Fibroblast of skin of scalp (primary cell): ENCODE measurements at regions not wholly inside any gene's neighbourhood (a gene's known extent, or its start where the extent isn't known, plus 50 kb on each side); places are given as distances from the start of the nearest gene placed in this dataset.
"Not testable (repeated sequence)": the region's sequence is repeated elsewhere in the genome, so short reads cannot be mapped to it uniquely, and the experiment has no call there.

Experiments used
- DNase-seq: peaks from one replicate; pipeline ENCODE4 v3.0.0-alpha.2; 2013

- DNase-seq = no peak
Measured at GRCh38 chr12:123061441-123062205, 81.1 kb downstream of the ARL6IP4 start.

- no peak for DNase-seq
Measured at GRCh38 chr12:123059500-123059899, 79.0 kb downstream of the ARL6IP4 start.

GRCh38 chr12:123058980-123059379 lies 78.5 kb downstream of the ARL6IP4 start:
- DNase-seq = no peak

GRCh38 chr12:123058481-123058880 lies 78.0 kb downstream of the ARL6IP4 start:
- no peak for DNase-seq

GRCh38 chr12:123057513-123058265 lies 77.2 kb downstream of the ARL6IP4 start:
- DNase-seq = no peak

- DNase-seq = no peak
Measured at GRCh38 chr12:123056709-123057108, 76.2 kb downstream of the ARL6IP4 start.

GRCh38 chr12:123056053-123056452 lies 75.6 kb downstream of the ARL6IP4 start:
- DNase-seq = no peak

- no peak for DNase-seq
Measured at GRCh38 chr12:123055281-123055766, 74.8 kb downstream of the ARL6IP4 start.

GRCh38 chr12:123054371-123054770 lies 73.9 kb downstream of the ARL6IP4 start:
- no peak for DNase-seq

- no peak for DNase-seq
Measured at GRCh38 chr12:123051556-123051955, 71.1 kb downstream of the ARL6IP4 start.

- DNase-seq = no peak
Measured at GRCh38 chr12:123050913-123051312, 70.4 kb downstream of the ARL6IP4 start.

GRCh38 chr12:123050331-123050831 lies 69.9 kb downstream of the ARL6IP4 start:
- no peak for DNase-seq

GRCh38 chr12:123049398-123050240 lies 69.1 kb downstream of the ARL6IP4 start:
- no peak for DNase-seq

GRCh38 chr12:123047892-123048291 lies 67.4 kb downstream of the ARL6IP4 start:
- DNase-seq = not testable (repeated sequence)

GRCh38 chr12:123047289-123047688 lies 66.8 kb downstream of the ARL6IP4 start:
- no peak for DNase-seq

GRCh38 chr12:123046431-123046830 lies 66.0 kb downstream of the ARL6IP4 start:
- no peak for DNase-seq

- no peak for DNase-seq
Measured at GRCh38 chr12:123045678-123046077, 65.2 kb downstream of the ARL6IP4 start.

- no peak for DNase-seq
Measured at GRCh38 chr12:123044351-123044750, 63.9 kb downstream of the ARL6IP4 start.

- peak; percentile 96 for DNase-seq
Measured at GRCh38 chr12:123043536-123044001, 63.1 kb downstream of the ARL6IP4 start.

GRCh38 chr12:123042833-123043232 lies 62.4 kb downstream of the ARL6IP4 start:
- no peak for DNase-seq

- DNase-seq = peak; percentile 61
Measured at GRCh38 chr12:123041811-123042655, 61.6 kb downstream of the ARL6IP4 start.
